Fibroblast of mammary gland (primary cell): ENCODE measurements at regions not wholly inside any gene's neighbourhood (a gene's known extent, or its start where the extent isn't known, plus 50 kb on each side); places are given as distances from the start of the nearest gene placed in this dataset.

Source experiments
- DNase-seq: peaks from one replicate; pipeline ENCODE4 v3.0.0-alpha.2; 2010; ENCODE audit warnings: low read depth
- H3K4me3 ChIP-seq: 2 replicates; pipeline ENCODE4 v1.5.1; 2011; ENCODE audit warnings: low read depth, mild to moderate bottlenecking, low read length, moderate library complexity; ENCODE audit not compliant: control insufficient read depth
- TF ChIP-seq, protein P1 (sequence below): conservative IDR thresholded peaks from 2 replicates; pipeline ENCODE4 v1.5.1; 2011; ENCODE audit warnings: low read depth, low read length, inconsistent platforms; ENCODE audit not compliant: control insufficient read depth, insufficient read depth

DNA sequence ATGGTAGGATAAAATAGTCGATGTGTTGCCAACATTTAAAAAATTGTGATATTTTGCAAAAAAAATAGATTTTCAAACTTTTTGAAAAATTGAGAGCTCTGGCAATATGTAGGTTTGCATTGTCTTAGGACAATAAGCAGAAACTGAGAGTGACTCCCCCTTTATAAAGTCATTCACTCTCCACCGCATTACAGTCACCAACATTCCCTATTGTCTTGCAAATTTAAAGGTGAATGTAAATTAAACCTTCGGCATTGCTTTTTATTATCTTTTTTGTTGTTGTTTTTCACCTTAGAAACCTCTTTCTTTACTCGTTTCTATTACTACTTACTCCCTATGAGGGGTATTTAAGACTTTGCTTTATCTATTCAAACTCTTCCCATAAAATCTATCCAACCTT, 944.2 kb downstream of the DTWD2 start:
- TF ChIP-seq, protein P1, sequence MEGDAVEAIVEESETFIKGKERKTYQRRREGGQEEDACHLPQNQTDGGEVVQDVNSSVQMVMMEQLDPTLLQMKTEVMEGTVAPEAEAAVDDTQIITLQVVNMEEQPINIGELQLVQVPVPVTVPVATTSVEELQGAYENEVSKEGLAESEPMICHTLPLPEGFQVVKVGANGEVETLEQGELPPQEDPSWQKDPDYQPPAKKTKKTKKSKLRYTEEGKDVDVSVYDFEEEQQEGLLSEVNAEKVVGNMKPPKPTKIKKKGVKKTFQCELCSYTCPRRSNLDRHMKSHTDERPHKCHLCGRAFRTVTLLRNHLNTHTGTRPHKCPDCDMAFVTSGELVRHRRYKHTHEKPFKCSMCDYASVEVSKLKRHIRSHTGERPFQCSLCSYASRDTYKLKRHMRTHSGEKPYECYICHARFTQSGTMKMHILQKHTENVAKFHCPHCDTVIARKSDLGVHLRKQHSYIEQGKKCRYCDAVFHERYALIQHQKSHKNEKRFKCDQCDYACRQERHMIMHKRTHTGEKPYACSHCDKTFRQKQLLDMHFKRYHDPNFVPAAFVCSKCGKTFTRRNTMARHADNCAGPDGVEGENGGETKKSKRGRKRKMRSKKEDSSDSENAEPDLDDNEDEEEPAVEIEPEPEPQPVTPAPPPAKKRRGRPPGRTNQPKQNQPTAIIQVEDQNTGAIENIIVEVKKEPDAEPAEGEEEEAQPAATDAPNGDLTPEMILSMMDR = no peak
- DNase-seq = no peak
- H3K4me3 ChIP-seq = no peak overlapping the region

- TF ChIP-seq, protein P1 = no peak
- no peak overlapping the region for H3K4me3 ChIP-seq
- DNase-seq = no peak
Measured at GRCh38 chr5:118043531-118043930, 944.8 kb downstream of the DTWD2 start.

GRCh38 chr5:118042076-118042475, 946.3 kb downstream of the DTWD2 start:
- no peak for DNase-seq
- TF ChIP-seq, protein P1 = no peak
- H3K4me3 ChIP-seq = no peak overlapping the region

DNA sequence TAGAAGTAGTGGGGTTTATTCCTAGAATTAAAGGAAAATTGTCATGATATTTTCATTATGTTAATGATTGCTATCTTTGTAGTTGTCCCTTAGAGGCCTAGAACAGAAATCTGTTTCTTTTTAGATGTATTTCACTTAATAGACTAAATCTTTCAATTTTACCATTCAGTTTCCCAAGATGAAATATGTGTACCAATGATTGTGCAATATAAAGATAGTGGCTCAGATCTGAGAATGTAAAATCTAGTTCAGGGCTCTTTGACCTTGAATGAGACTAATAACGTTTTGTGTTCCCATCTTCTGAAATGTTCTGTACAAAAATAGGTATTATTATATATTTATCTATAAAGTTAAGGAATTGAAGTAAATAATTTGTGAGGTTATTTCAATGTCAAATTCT, 947.9 kb downstream of the DTWD2 start:
- TF ChIP-seq, protein P1 = no peak
- no peak for DNase-seq
- no peak overlapping the region for H3K4me3 ChIP-seq

GRCh38 chr5:118033686-118034338, 954.5 kb downstream of the DTWD2 start:
- H3K4me3 ChIP-seq = no peak overlapping the region
- no peak for DNase-seq
- TF ChIP-seq, protein P1 = no peak

DNA sequence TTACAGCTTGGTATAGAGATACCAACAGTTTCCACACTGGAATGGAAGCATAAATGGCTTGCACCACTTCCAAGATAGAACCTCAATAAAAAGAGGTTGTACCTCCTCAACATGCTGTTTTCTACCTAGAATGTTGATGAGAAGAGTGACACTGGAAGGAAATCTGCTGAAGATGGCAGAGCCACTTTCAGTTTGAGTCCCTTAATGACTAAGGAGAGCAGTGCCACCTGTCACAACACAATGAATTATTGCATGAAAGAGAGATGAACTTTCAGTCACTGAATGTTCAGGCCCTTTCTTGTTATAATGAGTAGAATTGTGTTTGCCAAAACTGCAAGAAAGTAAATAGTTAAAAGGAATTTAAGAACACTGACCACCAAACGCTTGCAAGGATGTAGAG, 958.5 kb downstream of the DTWD2 start:
- DNase-seq = no peak
- TF ChIP-seq, protein P1 = no peak
- no peak overlapping the region for H3K4me3 ChIP-seq

DNA sequence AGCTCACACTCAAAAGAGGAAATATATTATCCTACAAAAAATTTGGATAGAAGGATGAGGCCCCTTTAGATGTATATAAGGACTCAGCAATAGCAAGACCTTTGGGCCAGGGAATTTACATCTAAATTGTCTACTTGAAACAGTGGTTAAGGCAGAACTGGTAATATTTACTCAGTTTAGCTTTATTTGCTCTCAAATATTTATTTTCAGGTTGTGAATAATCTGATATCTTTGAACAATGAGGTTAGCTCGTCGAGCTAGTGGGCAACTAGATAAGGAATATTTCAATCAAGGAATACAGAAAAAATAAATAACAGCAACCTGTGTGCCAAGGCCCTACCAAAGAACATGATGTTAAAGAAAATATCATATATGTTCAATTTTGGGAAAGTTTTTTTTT, 966.3 kb downstream of the DTWD2 start:
- TF ChIP-seq, protein P1 = no peak
- no peak overlapping the region for H3K4me3 ChIP-seq
- DNase-seq = no peak
